Osteocyte (in vitro differentiated cells): ENCODE measurements at regions not wholly inside any gene's neighbourhood (a gene's known extent, or its start where the extent isn't known, plus 50 kb on each side); places are given as distances from the start of the nearest gene placed in this dataset.
"Not testable (repeated sequence)": the region's sequence is repeated elsewhere in the genome, so short reads cannot be mapped to it uniquely, and the experiment has no call there.

Experiments
- DNase-seq: peaks from one replicate; pipeline ENCODE4 v3.0.0; 2021; ENCODE audit warnings: mixed read lengths; ENCODE audit not compliant: unreplicated experiment; ENCODE audit errors: extremely low spot score
- H3K27ac Mint-ChIP-seq: one replicate; pipeline ENCODE4 v1.8.0; 2021; ENCODE audit warnings: mild to moderate bottlenecking, mixed read lengths; ENCODE audit not compliant: unreplicated experiment
- H3K27me3 Mint-ChIP-seq: one replicate; pipeline ENCODE4 v1.8.0; 2021; ENCODE audit warnings: mixed read lengths; ENCODE audit not compliant: unreplicated experiment
- H3K36me3 Mint-ChIP-seq: one replicate; pipeline ENCODE4 v1.8.0; 2021; ENCODE audit warnings: mixed read lengths; ENCODE audit not compliant: unreplicated experiment
- H3K4me1 Mint-ChIP-seq: one replicate; pipeline ENCODE4 v1.8.0; 2021; ENCODE audit warnings: mixed read lengths; ENCODE audit not compliant: unreplicated experiment
- H3K4me3 Mint-ChIP-seq: one replicate; pipeline ENCODE4 v1.8.0; 2021; ENCODE audit warnings: mild to moderate bottlenecking, moderate library complexity, mixed read lengths; ENCODE audit not compliant: unreplicated experiment
- H3K9me3 Mint-ChIP-seq: one replicate; pipeline ENCODE4 v1.8.0; 2021; ENCODE audit warnings: mixed read lengths; ENCODE audit not compliant: unreplicated experiment
- CTCF ChIP-seq: fragments of 200-600 bp; sonication (generic); IDR thresholded peaks from 2 replicates; pipeline ENCODE4 v1.5.0; 2021; ENCODE audit warnings: antibody characterized with exemption, mild to moderate bottlenecking, moderate library complexity

- H3K4me3 Mint-ChIP-seq, result no peak overlapping the region
- peaks cover 46% of the 10 kb centered on the region for H3K9me3 Mint-ChIP-seq
- DNase-seq, result no peak
- no peaks in the 10 kb centered on the region for H3K27me3 Mint-ChIP-seq
- TF ChIP-seq CTCF, result no peak
- no peaks in the 10 kb centered on the region for H3K4me1 Mint-ChIP-seq
- H3K36me3 Mint-ChIP-seq, result no peaks in the 10 kb centered on the region
- no peak overlapping the region for H3K27ac Mint-ChIP-seq
Observed at GRCh38 chr2:2777876-2778275, 446.8 kb upstream of the MYT1L start.

GRCh38 chr2:2777213-2777612 lies 446.1 kb upstream of the MYT1L start:
- Mint-ChIP-seq H3K27me3 (no peaks in the 10 kb centered on the region), H3K9me3 (peaks cover 49% of the 10 kb centered on the region), H3K36me3 (no peaks in the 10 kb centered on the region), H3K27ac (no peak overlapping the region), H3K4me3 (no peak overlapping the region), H3K4me1 (no peaks in the 10 kb centered on the region)
- no peak for DNase-seq
- TF ChIP-seq CTCF, result no peak

GRCh38 chr2:2775018-2775417 lies 443.9 kb upstream of the MYT1L start:
- H3K36me3 Mint-ChIP-seq, result no peaks in the 10 kb centered on the region
- no peak overlapping the region for H3K4me3 Mint-ChIP-seq
- peaks cover 59% of the 10 kb centered on the region for H3K9me3 Mint-ChIP-seq
- H3K27me3 Mint-ChIP-seq, result no peaks in the 10 kb centered on the region
- no peak overlapping the region for H3K27ac Mint-ChIP-seq
- no peak for TF ChIP-seq CTCF
- DNase-seq, result no peak
- no peaks in the 10 kb centered on the region for H3K4me1 Mint-ChIP-seq

- Mint-ChIP-seq H3K27me3 (no peaks in the 10 kb centered on the region), H3K9me3 (peaks cover 47% of the 10 kb centered on the region)
- TF ChIP-seq CTCF, result no peak
Observed at GRCh38 chr2:2773692-2774091, 442.6 kb upstream of the MYT1L start.

GRCh38 chr2:2773080-2773479 lies 442.0 kb upstream of the MYT1L start:
- not testable (repeated sequence) for H3K4me1 Mint-ChIP-seq, DNase-seq, H3K27me3 Mint-ChIP-seq, H3K27ac Mint-ChIP-seq, H3K36me3 Mint-ChIP-seq, H3K4me3 Mint-ChIP-seq
- H3K9me3 Mint-ChIP-seq, result peaks cover 52% of the 10 kb centered on the region

More at GRCh38 chr2:2773692-2774091, 442.6 kb upstream of the MYT1L start:
- Mint-ChIP-seq H3K4me1 (no peaks in the 10 kb centered on the region), H3K27ac (no peak overlapping the region), H3K4me3 (no peak overlapping the region), H3K36me3 (no peaks in the 10 kb centered on the region)
- DNase-seq, result no peak
